HUES6 (cell line): ENCODE measurements at regions not wholly inside any gene's neighbourhood (a gene's known extent, or its start where the extent isn't known, plus 50 kb on each side); places are given as distances from the start of the nearest gene placed in this dataset.
"Not testable (repeated sequence)": the region's sequence is repeated elsewhere in the genome, so short reads cannot be mapped to it uniquely, and the experiment has no call there.

Experiments used
- H3K27ac ChIP-seq: 2 replicates; pipeline ENCODE4 v1.7.0; 2013; ENCODE audit warnings: low read depth, mild to moderate bottlenecking, low read length, inconsistent platforms
- H3K27me3 ChIP-seq: 2 replicates; pipeline ENCODE4 v1.6.1; 2013; ENCODE audit warnings: low read length; ENCODE audit not compliant: control insufficient read depth, insufficient read depth
- H3K36me3 ChIP-seq: 2 replicates; pipeline ENCODE4 v1.6.1; 2013; ENCODE audit warnings: low read length; ENCODE audit not compliant: control insufficient read depth, insufficient read depth
- H3K4me1 ChIP-seq: 2 replicates; pipeline ENCODE4 v1.6.1; 2013; ENCODE audit warnings: low read length; ENCODE audit not compliant: control insufficient read depth, insufficient read depth
- H3K4me3 ChIP-seq: 2 replicates; pipeline ENCODE4 v1.5.1; 2013; ENCODE audit warnings: low read depth, low read length
- H3K9ac ChIP-seq: one replicate; pipeline ENCODE4 v1.6.1; 2013; ENCODE audit warnings: mild to moderate bottlenecking, low read length
- H3K9me3 ChIP-seq: 2 replicates; pipeline ENCODE4 v1.6.1; 2013; ENCODE audit warnings: low read depth, low read length; ENCODE audit not compliant: control insufficient read depth, insufficient read depth

DNA sequence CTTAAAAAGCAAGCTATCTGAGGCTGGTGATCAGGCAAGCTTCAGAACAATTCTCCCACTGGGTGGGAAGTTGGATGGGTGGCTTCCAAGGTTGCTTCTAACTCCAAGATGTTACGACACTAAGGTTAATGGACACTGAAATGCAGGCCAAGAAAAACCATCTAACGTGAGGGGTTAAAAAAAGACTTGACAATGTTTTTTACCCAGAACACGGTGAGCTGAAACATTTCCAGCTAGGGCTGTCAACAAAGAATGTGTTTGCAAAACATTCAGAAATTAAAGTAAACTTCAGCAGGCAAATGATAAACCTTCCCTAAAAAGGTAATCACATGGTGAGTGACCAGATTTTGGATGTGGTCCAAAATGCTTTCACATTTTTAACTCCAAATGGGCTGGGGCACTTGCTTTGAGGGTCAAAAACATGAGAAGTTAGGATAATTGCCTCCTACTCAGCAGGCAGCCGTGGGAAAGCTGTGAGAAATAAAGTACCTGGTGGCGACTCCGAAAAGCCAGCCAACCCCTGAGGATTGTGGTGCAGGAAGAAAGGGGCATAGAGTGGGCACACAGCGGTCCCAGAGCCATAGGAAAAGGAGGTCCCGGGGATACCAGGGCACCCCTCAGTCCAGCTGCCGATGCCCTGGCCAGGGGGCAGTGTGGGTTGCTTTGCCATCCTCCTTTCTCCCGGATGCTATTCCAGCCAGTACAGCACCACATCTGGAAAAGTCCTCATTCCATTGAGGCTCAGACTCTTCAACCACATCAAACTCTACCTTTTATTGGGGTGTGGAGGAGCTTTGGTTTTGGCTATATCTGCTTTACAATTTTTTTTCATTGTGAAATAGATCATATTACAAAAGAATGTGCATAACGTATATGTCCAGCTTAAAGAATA lies 90.0 kb upstream of the ATL2 start:
- H3K27me3 ChIP-seq = no peaks in the 10 kb centered on the region
- no peaks in the 10 kb centered on the region for H3K36me3 ChIP-seq
- no peak overlapping the region for H3K27ac ChIP-seq
- H3K9ac ChIP-seq = no peak overlapping the region
- peaks cover 2% of the 10 kb centered on the region; the same call in 1 of the 2 replicates for H3K4me1 ChIP-seq
- H3K9me3 ChIP-seq = no peaks in the 10 kb centered on the region
- no peak overlapping the region for H3K4me3 ChIP-seq

- Histone ChIP-seq H3K27me3 (no peaks in the 10 kb centered on the region), H3K27ac (no peak overlapping the region), H3K9me3 (no peaks in the 10 kb centered on the region), H3K4me1 (peaks cover 2% of the 10 kb centered on the region; the same call in 1 of the 2 replicates), H3K9ac (no peak overlapping the region), H3K36me3 (no peaks in the 10 kb centered on the region), H3K4me3 (no peak overlapping the region)
These were observed 89.3 kb upstream of the ATL2 start for GRCh38 chr2:38466409-38466808.

- Histone ChIP-seq H3K4me1 (peaks cover 2% of the 10 kb centered on the region; the same call in 1 of the 2 replicates), H3K9ac (no peak overlapping the region), H3K9me3 (no peaks in the 10 kb centered on the region), H3K36me3 (no peaks in the 10 kb centered on the region), H3K4me3 (no peak overlapping the region), H3K27me3 (no peaks in the 10 kb centered on the region), H3K27ac (no peak overlapping the region)
These were observed 88.7 kb upstream of the ATL2 start for GRCh38 chr2:38465789-38466127.

GRCh38 chr2:38464971-38465788 lies 88.1 kb upstream of the ATL2 start:
- H3K27ac ChIP-seq = no peak overlapping the region
- H3K9me3 ChIP-seq = no peaks in the 10 kb centered on the region
- H3K36me3 ChIP-seq = no peaks in the 10 kb centered on the region
- H3K9ac ChIP-seq = no peak overlapping the region
- peaks cover 2% of the 10 kb centered on the region; the same call in 1 of the 2 replicates for H3K4me1 ChIP-seq
- H3K27me3 ChIP-seq = no peaks in the 10 kb centered on the region
- H3K4me3 ChIP-seq = no peak overlapping the region

GRCh38 chr2:38463752-38464151 lies 86.7 kb upstream of the ATL2 start:
- no peaks in the 10 kb centered on the region for H3K9me3 ChIP-seq
- H3K27ac ChIP-seq = no peak overlapping the region
- no peaks in the 10 kb centered on the region for H3K27me3 ChIP-seq
- H3K4me3 ChIP-seq = no peak overlapping the region
- no peak overlapping the region for H3K9ac ChIP-seq
- H3K4me1 ChIP-seq = peaks cover 2% of the 10 kb centered on the region; the same call in 1 of the 2 replicates
- no peaks in the 10 kb centered on the region for H3K36me3 ChIP-seq

DNA sequence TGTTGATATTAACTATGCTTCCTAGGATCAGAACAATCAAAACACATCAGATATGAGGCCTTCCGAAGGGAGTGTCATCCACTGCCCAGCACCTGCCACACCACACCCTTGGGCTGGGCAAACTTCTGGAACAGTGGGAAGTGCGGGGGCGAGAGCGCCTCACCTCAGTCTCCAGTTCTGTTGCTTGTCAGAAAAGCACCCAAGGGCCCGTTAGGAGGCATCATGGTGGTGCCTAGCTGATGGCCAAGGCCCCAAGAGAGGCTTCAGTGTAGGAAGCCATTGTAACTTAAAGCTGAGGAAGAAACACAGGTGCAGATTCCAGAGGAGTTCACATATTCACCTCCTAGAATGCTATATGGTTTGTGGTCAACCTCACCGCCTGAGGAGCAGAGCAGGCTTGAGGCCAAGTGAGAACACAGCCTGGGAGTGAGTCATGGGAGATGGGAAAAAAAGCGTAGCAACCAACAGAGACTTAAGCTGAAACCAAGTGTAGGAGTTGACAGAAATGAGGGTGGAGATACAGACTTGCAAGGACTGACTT lies 85.1 kb upstream of the ATL2 start:
- H3K36me3 ChIP-seq = no peaks in the 10 kb centered on the region
- H3K9me3 ChIP-seq = no peaks in the 10 kb centered on the region
- no peaks in the 10 kb centered on the region for H3K27me3 ChIP-seq
- no peak overlapping the region for H3K9ac ChIP-seq
- no peak overlapping the region for H3K4me3 ChIP-seq
- no peak overlapping the region for H3K27ac ChIP-seq
- H3K4me1 ChIP-seq = peaks cover 2% of the 10 kb centered on the region; the same call in 1 of the 2 replicates

DNA sequence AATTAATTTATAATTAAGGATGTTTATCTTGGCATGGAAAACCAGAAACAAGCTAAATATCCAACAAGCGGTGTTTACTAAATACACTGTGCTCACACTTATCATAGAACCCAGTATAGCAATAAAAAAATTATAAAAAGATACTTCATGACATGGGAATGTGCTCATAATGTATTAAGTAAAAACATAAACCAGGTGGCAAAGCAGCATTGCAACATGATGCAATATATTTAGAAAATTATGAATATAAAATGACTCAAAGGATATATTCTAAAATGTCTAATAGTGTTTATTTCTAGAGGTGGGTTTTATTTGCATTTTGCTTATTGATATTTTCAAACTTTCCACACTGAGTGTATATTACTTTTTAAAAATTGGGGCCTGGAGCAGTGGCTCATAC lies 84.4 kb upstream of the ATL2 start:
- no peaks in the 10 kb centered on the region for H3K36me3 ChIP-seq
- no peaks in the 10 kb centered on the region for H3K27me3 ChIP-seq
- no peaks in the 10 kb centered on the region for H3K9me3 ChIP-seq
- no peak overlapping the region for H3K27ac ChIP-seq
- H3K4me1 ChIP-seq = peaks cover 2% of the 10 kb centered on the region; the same call in 1 of the 2 replicates
- no peak overlapping the region for H3K4me3 ChIP-seq
- H3K9ac ChIP-seq = no peak overlapping the region

GRCh38 chr2:38460313-38460712 lies 83.2 kb upstream of the ATL2 start:
- no peaks in the 10 kb centered on the region for H3K36me3 ChIP-seq
- H3K27me3 ChIP-seq = no peaks in the 10 kb centered on the region
- H3K27ac ChIP-seq = no peak overlapping the region

DNA sequence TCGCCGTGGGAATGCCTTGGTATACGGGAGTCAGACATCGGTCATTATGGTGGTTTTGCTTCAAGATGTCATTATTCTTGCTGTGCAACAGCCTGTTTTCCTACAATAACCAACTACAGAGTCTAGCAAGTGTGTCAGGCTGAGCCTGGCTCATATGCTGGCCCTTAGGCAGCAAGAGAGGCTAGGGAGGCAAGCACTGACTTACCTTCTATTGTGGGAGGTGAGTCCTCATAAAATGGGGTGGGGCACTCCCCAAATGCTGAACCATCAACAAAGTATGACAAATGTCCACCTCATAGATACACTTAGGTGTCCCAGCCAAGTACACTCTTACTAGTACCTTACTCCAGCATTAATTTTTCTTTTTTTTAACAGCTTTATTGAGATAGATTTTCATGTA lies 77.0 kb upstream of the ATL2 start:
- H3K4me3 ChIP-seq = no peak overlapping the region
- no peaks in the 10 kb centered on the region for H3K36me3 ChIP-seq
- H3K9me3 ChIP-seq = no peaks in the 10 kb centered on the region
- no peaks in the 10 kb centered on the region for H3K27me3 ChIP-seq
- H3K27ac ChIP-seq = no peak overlapping the region
- H3K4me1 ChIP-seq = no peaks in the 10 kb centered on the region; the same call in 1 of the 2 replicates
- no peak overlapping the region for H3K9ac ChIP-seq

More at GRCh38 chr2:38460313-38460712, 83.2 kb upstream of the ATL2 start:
- no peaks in the 10 kb centered on the region for H3K4me1 ChIP-seq
- H3K4me3 ChIP-seq = no peak overlapping the region
- H3K9me3 ChIP-seq = no peaks in the 10 kb centered on the region
- H3K9ac ChIP-seq = no peak overlapping the region

GRCh38 chr2:38451778-38452177 lies 74.7 kb upstream of the ATL2 start:
- not testable (repeated sequence) for H3K4me3 ChIP-seq, H3K27me3 ChIP-seq, H3K4me1 ChIP-seq

DNA sequence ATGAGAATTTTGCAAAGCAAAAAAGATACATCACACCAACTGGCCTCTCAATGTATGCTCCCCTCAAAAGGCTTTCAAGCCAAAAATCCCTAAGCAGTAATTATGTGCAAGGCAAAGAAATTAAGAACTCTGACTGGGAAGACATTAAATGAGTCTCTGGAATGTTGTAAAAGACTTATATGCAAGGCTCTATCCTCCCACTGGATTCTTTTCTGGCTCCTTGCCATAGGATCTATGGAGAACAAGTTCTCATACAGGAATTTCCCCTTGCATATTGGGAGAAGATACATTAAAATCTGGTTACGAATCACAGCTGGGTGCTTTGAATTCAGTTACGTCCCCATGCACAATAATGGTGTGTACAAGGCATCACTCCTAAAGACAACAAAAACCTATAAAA lies 73.4 kb upstream of the ATL2 start:
- Histone ChIP-seq H3K36me3 (no peaks in the 10 kb centered on the region), H3K9ac (no peak overlapping the region), H3K4me1 (peaks cover 15% of the 10 kb centered on the region; the same call in 1 of the 2 replicates), H3K27ac (no peak overlapping the region), H3K27me3 (no peaks in the 10 kb centered on the region; the same call in 1 of the 2 replicates), H3K4me3 (no peak overlapping the region), H3K9me3 (no peaks in the 10 kb centered on the region)

More at GRCh38 chr2:38451778-38452177, 74.7 kb upstream of the ATL2 start:
- not testable (repeated sequence) for H3K9me3 ChIP-seq, H3K36me3 ChIP-seq, H3K27ac ChIP-seq, H3K9ac ChIP-seq
